HCT116 (cell line): ENCODE measurements at regions not wholly inside any gene's neighbourhood (a gene's known extent, or its start where the extent isn't known, plus 50 kb on each side); places are given as distances from the start of the nearest gene placed in this dataset.

ENCODE experiments used
- EZH2 ChIP-seq: fragments of 200-600 bp; sonication (generic); IDR thresholded peaks from 2 replicates; pipeline ENCODE4 v1.6.1; 2017; ENCODE audit warnings: antibody characterized with exemption, mixed run types
- POLR2A ChIP-seq: IDR thresholded peaks from 2 replicates; pipeline ENCODE4 v1.7.0; 2011; ENCODE audit warnings: borderline replicate concordance; ENCODE audit not compliant: insufficient read depth, insufficient read length; ENCODE audit errors: extremely low read depth
- POLR2AphosphoS5 ChIP-seq: IDR thresholded peaks from 2 replicates; pipeline ENCODE4 v1.6.1; 2011; ENCODE audit warnings: mild to moderate bottlenecking, low read depth, low read length, moderate library complexity
- ZNF274 ChIP-seq: fragments of 200-500 bp; sonication (Bioruptor generic); IDR thresholded peaks from 2 replicates; pipeline ENCODE4 v1.6.1; 2014; ENCODE audit warnings: mild to moderate bottlenecking, low read depth, low read length, inconsistent platforms
- TF ChIP-seq, protein P1 (sequence below), 3 experiments: fragments of 200-600 bp in 1 of 3; sonication (generic) in 1 of 3; IDR thresholded peaks in 2 of 3; conservative IDR thresholded peaks in 1 of 3; 2 replicates each; pipeline ENCODE4 v1.5.1; 2012 to 2017; ENCODE audit warnings: low read depth in 2 of 3, low read length in 2 of 3, antibody characterized with exemption in 1 of 3, borderline replicate concordance in 1 of 3, control low read depth in 1 of 3, mild to moderate bottlenecking in 1 of 3, mixed read lengths in 1 of 3, mixed run types in 1 of 3, moderate library complexity in 1 of 3; ENCODE audit not compliant: insufficient read depth in 1 of 3

DNA sequence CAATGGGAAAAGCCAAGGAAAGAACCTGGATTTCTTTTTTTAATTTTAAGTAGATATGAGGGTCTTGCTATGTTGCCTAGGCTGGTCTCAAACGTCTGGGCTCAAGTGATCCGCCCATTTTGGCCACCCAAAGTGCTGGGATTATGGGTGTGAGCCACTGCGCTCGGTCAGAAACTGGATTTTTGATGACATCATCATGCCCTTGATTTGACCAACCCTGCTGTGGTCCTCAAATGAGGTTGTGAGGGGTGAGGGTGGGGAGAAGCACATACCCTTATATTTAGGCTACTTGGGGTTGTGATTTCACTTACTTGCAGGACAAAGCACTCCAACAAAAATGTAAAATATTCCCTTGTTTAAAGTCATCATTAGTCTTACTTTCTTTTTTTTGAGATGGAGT is 70.4 kb downstream of the C3orf38 start:
- TF ChIP-seq, protein P1, sequence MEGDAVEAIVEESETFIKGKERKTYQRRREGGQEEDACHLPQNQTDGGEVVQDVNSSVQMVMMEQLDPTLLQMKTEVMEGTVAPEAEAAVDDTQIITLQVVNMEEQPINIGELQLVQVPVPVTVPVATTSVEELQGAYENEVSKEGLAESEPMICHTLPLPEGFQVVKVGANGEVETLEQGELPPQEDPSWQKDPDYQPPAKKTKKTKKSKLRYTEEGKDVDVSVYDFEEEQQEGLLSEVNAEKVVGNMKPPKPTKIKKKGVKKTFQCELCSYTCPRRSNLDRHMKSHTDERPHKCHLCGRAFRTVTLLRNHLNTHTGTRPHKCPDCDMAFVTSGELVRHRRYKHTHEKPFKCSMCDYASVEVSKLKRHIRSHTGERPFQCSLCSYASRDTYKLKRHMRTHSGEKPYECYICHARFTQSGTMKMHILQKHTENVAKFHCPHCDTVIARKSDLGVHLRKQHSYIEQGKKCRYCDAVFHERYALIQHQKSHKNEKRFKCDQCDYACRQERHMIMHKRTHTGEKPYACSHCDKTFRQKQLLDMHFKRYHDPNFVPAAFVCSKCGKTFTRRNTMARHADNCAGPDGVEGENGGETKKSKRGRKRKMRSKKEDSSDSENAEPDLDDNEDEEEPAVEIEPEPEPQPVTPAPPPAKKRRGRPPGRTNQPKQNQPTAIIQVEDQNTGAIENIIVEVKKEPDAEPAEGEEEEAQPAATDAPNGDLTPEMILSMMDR (IDR thresholded peaks at IDR 0.05 in 2 of 3, conservative IDR thresholded peaks at IDR 0.05 in 1 of 3; ENCODE audit: borderline replicate concordance in 1 of 3, insufficient read depth in 1 of 3, low read depth in 2 of 3, low read length in 2 of 3), result no peak
- TF ChIP-seq ZNF274, result no peak
- TF ChIP-seq EZH2, result no peak
- no peak for TF ChIP-seq POLR2A
- no peak for TF ChIP-seq POLR2AphosphoS5
